HG03095 (cell line): ENCODE measurements at regions not wholly inside any gene's neighbourhood (a gene's known extent, or its start where the extent isn't known, plus 50 kb on each side); places are given as distances from the start of the nearest gene placed in this dataset.
"Not testable (repeated sequence)": the region's sequence is repeated elsewhere in the genome, so short reads cannot be mapped to it uniquely, and the experiment has no call there.

Source experiments
- ATAC-seq: cut with Tn5 transposase; IDR thresholded peaks from one replicate; pipeline ENCODE4 v1.9.1; 2021; ENCODE audit warnings: moderate library complexity; ENCODE audit not compliant: unreplicated experiment

- ATAC-seq: no peak
Observed at GRCh38 chr2:57465967-57466366, 580.6 kb upstream of the VRK2 start.

- ATAC-seq: no peak
Observed at GRCh38 chr2:57475391-57475790, 571.2 kb upstream of the VRK2 start.

DNA sequence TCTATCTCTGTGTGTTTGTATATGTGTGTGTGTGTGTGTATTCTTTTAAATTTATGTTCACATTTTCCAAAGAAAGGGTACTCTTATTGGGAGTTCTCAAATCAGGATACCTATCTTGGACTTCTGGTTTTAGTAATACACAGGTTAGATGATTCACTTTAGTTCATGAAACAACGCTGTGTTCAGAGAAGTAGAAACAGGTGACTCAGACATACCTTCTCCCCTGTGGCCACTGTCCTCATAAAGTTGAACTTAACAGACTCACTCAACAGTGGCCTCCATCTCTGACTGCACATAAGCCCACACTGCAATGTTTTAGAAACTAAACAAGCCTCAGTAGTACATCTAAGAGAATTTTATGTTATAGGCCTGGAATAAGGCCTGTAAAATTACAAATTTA is 566.6 kb upstream of the VRK2 start:
- ATAC-seq: no peak

- ATAC-seq: no peak
Observed at GRCh38 chr2:57488061-57488460, 558.5 kb upstream of the VRK2 start.

DNA sequence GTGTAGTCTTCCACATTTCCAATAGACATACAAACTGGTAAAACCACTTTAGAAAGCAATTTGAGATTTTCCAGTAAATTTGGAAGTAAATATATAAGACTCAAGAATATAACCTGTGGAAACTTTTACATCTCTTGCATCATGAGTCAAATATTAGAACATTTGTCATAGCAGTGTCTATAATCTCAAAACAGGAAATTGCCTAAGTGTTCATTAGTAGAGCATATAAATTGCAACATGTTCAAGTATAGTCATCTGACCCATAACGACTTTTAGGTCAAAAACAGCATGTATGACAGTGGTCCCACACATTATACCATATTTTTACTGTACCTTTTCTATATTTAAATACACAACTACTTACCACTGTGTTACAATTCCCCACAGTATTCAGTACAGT is 555.9 kb upstream of the VRK2 start:
- ATAC-seq: no peak

DNA sequence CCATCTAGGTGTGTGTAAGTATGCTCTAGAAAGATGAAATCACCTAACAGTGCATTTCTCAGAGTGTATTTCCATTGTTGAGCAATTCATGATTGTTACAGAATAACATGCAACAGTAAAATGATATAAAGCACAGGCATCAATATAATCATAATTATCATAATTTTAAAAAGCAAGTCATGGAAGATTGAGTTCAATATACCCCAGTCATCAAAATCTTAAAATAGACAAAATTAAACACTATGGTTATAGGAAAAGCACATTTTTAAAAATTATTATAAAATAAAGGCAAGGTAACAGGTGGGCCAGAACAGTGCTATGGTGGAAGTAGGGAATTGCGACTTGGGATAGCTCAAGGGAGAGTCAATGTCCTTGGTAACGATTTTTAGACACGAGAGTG is 555.4 kb upstream of the VRK2 start:
- no peak for ATAC-seq

GRCh38 chr2:57493966-57494365 is 552.6 kb upstream of the VRK2 start:
- ATAC-seq: not testable (repeated sequence)

- ATAC-seq: peak; percentile 81
Observed at GRCh38 chr2:57497489-57498096, 549.0 kb upstream of the VRK2 start.

- ATAC-seq: no peak
Observed at GRCh38 chr2:57504787-57505186, 541.8 kb upstream of the VRK2 start.

DNA sequence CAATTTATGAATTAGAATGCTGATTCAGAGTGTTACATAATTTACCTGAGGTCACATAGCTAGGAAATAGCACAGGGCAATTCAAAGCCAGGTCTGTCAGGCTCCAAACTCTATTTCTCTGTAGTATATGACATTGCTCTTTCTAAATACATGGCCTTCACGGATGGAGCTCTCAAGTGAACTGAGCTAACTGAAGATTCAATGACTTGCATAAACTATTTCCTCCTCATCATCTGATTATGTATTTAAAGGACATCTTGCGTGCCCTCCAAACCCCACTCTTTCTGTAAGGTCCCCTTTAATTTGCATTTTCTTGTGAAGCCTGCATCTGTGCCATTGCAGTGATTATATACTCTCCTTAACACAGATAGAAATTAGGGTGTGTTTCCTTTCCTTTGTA is 537.4 kb upstream of the VRK2 start:
- no peak for ATAC-seq

GRCh38 chr2:57510704-57511103 is 535.9 kb upstream of the VRK2 start:
- ATAC-seq: no peak

DNA sequence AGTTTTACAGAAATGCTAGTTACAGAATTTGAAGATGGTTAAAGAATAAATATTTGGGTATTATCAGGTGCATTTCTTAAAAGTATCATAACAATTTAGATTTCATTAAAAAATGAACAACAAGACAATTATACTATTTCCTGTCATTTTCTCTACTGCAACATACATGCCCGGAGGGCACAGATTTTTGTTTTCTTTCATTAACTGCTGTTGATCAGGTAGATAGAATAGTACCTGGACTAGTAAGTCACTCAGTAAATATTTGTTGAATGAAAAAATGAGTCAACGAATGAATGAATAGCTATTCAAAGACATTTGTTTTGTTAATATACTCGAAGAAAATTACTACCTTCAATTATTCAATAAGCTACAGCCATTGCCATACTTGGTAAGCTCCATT is 531.2 kb upstream of the VRK2 start:
- no peak for ATAC-seq

- peak; percentile 85 for ATAC-seq
Observed at GRCh38 chr2:57516698-57517340, 529.8 kb upstream of the VRK2 start.

GRCh38 chr2:57523304-57523703 is 523.3 kb upstream of the VRK2 start:
- ATAC-seq: no peak

DNA sequence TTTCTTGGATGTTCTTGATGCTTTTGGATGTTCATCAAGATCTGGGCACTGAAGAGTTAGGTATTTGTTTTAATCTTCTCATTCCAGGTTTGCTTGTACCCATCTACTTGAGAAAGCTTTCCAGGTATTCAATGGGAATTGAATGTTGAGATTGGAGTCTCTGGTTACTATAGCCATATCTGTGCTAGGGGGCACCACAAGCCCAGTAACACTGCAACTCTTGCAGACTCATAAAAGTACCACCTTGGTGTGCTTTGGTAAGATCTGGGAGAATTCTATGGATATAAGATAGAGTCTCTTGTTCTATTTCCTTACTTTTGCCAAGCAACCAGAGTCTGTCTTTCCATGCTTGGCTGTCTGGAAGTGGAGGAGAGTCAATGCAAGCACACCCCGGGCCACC is 518.9 kb upstream of the VRK2 start:
- no peak for ATAC-seq

DNA sequence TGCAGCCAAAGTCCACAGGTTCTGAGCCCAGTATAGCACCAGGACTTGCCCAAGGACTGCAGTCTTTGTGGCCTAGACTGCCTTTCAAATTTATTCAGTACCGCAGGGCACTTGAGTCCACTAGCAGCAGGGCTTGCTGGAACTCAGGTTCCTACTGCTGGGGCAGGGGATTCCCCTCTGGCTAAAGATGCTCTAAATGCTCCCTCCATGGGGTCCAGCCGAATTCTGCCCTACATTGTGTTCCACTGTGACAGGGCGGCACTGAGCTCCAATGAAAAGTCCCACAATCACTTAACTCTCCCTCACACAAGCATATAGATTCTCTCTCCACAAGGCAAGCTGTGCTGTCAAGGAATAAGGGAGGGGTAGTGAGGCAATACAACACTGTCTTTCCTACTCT is 518.1 kb upstream of the VRK2 start:
- ATAC-seq: no peak

DNA sequence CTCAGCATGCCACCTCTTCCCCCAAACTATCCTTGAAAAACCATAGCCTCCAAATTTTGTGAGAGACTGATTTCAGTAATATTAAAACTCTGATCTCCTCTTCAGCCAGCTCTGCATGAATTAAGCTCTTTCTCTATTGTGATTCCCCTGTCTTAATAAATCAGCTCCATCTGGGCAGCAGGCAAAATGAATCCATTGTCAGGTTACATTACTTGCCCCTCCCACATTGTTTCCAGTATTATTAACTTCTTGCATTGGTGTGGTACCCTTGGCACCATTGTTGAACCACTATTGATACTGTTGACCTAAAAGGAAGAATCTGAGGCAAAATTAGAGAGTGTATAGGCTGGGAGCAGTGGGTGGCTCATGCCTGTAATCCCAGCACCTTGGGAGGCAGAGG is 512.2 kb upstream of the VRK2 start:
- ATAC-seq: no peak

DNA sequence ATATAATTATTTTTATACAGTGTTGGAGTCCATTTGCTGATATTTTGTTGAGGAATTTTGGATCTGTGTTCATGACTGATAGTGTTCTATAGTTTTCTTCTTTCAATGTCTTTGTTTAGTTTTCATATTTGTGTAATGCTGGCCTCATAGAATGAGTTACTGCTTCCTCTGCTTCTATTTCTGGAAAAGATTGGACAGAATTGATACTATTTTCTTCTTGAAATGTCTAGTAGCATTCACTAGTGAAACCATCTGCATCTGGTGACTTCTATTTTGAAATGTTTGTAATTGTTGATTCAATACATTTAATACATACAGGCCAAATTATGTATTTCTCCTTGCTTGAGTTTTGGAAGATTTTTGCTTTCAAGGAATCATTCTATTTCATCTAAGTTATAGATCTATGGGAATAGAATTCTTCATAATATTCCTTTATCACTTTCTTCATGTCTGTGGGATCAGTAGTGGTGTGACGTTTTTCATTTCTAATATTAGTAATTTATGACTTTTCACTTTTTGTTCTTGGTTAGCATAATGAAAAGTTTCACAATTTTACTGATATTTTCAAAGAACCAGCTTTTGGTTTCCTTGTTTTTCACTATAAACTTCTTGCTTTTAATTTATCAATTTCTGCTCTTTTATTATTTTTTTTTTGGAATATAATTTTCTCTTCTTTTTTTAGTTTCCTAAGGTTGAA is 509.9 kb upstream of the VRK2 start:
- ATAC-seq: no peak

DNA sequence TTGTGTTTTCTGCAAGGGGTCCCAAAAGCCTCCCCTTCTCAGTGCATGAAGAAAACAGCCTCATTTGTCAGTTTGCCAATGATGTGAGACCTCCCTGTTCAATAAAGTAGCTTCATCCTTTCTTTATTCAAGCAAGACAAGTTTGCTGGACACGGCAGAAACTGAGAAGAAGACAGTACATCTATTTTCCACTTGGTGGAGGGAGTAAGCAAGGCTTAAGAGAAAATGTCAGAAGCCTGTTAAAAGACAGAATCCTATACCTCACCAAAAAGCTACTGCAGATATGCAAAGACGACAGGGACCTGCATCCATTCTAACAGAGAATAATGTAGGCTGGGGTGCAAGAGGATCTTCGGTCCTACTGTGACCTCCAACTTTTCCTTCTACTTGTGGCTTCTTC is 506.8 kb upstream of the VRK2 start:
- no peak for ATAC-seq

DNA sequence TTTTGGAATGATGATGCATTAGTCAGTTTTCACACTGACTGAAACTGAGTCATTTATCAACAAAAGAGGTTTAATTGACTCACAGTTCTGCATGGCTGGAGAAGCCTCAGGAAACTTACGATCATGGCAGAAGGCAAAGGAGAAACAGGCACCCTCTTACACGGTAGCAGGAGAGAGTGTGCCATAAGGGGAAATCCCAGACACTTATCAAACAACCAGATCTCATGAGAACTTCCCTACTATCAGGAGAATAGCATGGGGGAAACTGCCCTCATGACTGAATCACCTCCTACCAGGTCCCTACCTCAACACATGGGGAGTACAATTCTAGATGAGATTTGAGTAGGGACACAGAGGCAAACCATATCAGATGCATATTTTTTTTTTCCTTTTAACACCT is 504.5 kb upstream of the VRK2 start:
- no peak for ATAC-seq

DNA sequence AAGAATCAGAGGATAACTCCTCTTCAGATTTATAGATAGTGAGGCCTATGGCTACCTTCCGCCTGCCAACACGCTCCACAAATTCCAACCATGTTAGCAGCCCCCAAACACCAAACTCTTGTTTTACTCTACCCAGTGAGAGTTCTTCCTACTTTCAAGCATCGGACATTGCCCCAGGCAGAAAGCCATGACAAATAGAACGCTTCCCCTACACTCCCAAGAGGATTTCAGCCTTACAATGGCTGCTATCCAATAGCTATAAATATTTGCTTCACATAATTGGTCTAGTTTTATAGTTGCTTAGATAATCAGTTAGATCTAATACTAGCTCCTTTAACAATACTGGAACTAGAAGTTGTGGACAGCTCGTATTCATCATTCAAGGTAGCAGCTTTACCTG is 503.4 kb upstream of the VRK2 start:
- no peak for ATAC-seq

- ATAC-seq: no peak
Observed at GRCh38 chr2:57544624-57545023, 502.0 kb upstream of the VRK2 start.

DNA sequence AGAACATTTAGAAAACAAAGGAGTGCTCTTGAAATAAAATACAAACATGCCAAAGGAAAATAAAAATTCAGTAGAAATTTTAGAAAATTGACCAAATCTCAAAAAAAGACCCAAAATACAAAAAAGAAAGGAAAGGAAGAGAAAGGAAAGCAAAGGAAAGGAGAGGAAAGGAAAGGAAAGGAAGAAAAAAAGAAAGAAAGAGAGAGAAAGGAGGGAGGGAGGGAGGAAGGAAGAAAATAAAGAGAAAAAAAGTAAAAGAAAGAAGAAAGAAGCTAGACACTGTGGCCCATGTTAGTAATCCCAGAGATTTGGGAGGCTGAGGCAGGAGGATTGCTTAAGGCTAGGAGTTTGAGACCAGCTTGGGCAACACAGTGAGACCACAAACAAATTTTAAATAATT is 500.1 kb upstream of the VRK2 start:
- ATAC-seq: no peak
